ENCODE measurements at regions not wholly inside any gene's neighbourhood (a gene's known extent, or its start where the extent isn't known, plus 50 kb on each side); places are given as distances from the start of the nearest gene placed in this dataset.

- Histone ChIP-seq H3K4me1 (no peaks in the 10 kb centered on the region), H3K27me3 (no peaks in the 10 kb centered on the region), H3K9me3 (no peaks in the 10 kb centered on the region), H3K4me3 (no peak overlapping the region), H3K36me3 (no peaks in the 10 kb centered on the region), H3K27ac (no peak overlapping the region)
- intact Hi-C loops (cut with DNase I; ENCODE audit: low total_unique reads): no loop called here
- TF ChIP-seq POLR2A (IDR thresholded peaks at IDR 0.05) (no peak), CTCF (IDR thresholded peaks at IDR 0.05) (no peak)
- no peak for DNase-seq
Measured at GRCh38 chr6:134531188-134531551, 213.3 kb upstream of the SGK1 start.

DNA sequence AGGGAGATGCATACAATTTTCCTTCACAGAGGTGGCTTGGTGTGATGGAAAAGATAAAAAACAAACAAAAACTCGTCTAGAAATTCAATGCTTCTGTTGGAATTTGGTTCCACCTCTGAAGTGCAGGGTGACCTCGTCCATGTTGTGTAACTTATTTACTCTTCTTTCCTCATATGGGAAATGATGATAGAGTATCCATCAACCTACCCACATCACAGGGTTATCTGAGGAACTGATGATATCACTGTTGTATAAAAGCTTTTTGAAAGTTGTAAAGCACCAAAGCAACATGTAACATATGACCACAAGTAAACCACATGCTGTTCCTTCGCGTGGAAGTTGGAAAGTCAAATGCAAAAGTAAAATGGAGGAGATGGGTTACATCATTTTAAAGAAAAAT, 212.0 kb upstream of the SGK1 start:
- intact Hi-C loops (cut with DNase I; ENCODE audit: low total_unique reads): no loop called here
- Histone ChIP-seq H3K36me3 (no peaks in the 10 kb centered on the region), H3K4me1 (no peaks in the 10 kb centered on the region), H3K4me3 (no peak overlapping the region), H3K27me3 (no peaks in the 10 kb centered on the region), H3K27ac (no peak overlapping the region), H3K9me3 (no peaks in the 10 kb centered on the region)
- no peak for DNase-seq
- no peak for TF ChIP-seq POLR2A (IDR thresholded peaks at IDR 0.05)
- TF ChIP-seq CTCF (IDR thresholded peaks at IDR 0.05): no peak

DNA sequence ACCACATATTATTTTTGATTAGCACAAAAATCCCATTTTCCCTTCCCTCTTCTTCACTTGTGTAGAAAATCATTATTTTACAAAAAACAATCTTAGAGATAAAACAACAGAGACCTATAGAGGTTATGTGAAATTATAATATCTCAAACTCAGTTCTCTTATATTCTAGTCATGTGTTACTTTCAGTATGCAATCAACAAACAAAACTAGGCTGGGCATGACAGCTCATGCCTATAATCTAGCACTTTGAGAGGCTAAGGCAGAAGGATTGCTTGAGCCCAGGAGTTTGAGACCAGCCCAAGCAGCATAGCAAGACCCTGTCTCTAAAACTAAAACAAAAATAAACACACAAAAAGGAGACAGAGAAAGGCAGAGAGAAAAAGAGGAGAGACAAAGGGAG, 211.4 kb upstream of the SGK1 start:
- intact Hi-C loops (cut with DNase I; ENCODE audit: low total_unique reads): no loop called here
- Histone ChIP-seq H3K4me3 (no peak overlapping the region), H3K4me1 (no peaks in the 10 kb centered on the region), H3K36me3 (no peaks in the 10 kb centered on the region), H3K9me3 (no peaks in the 10 kb centered on the region), H3K27ac (no peak overlapping the region), H3K27me3 (no peaks in the 10 kb centered on the region)
- TF ChIP-seq POLR2A (IDR thresholded peaks at IDR 0.05) (no peak), CTCF (IDR thresholded peaks at IDR 0.05) (no peak)
- DNase-seq: no peak

- TF ChIP-seq CTCF (IDR thresholded peaks at IDR 0.05) (no peak), POLR2A (IDR thresholded peaks at IDR 0.05) (no peak)
- Histone ChIP-seq H3K4me3 (no peak overlapping the region), H3K4me1 (no peaks in the 10 kb centered on the region), H3K27me3 (no peaks in the 10 kb centered on the region), H3K36me3 (no peaks in the 10 kb centered on the region), H3K9me3 (no peaks in the 10 kb centered on the region), H3K27ac (no peak overlapping the region)
- DNase-seq: no peak
- intact Hi-C loops (cut with DNase I; ENCODE audit: low total_unique reads): no loop called here
Measured at GRCh38 chr6:134527108-134527787, 209.3 kb upstream of the SGK1 start.

DNA sequence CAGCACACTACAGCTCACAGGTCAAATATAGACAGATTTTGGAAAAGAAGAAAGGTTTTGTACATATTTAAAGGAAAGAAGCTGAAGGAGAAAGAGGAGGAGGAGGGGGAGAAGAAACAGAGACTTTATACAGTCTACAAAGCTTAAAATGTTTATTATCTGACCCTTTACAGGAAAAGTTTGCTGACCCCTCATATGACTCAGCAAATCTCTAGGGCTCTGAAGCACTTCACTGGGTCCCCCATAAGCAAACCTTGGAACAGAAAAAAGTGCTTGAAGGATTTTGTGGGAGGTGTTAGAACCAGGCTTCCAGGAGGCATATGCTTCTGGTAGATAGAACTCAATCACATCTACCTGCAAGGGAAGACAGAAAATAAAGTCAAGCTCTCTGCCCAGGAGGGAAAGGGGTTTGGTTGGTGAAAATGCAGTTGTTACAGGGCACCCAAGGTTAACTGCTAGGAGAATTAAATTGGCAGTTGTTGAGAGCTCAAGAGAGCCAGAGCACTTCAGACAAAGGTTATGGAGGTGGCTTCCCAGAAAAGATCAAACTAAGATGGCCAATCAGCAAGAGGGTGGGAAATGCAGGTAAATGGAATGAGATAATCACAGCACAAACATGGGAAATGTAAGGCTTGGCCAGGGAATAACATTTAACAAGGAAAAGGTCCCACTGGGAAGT, 207.4 kb upstream of the SGK1 start:
- Histone ChIP-seq H3K4me3 (no peak overlapping the region), H3K4me1 (no peaks in the 10 kb centered on the region), H3K9me3 (no peaks in the 10 kb centered on the region), H3K27ac (no peak overlapping the region), H3K27me3 (no peaks in the 10 kb centered on the region), H3K36me3 (no peaks in the 10 kb centered on the region)
- intact Hi-C loops (cut with DNase I; ENCODE audit: low total_unique reads): no loop called here
- TF ChIP-seq CTCF (IDR thresholded peaks at IDR 0.05) (no peak), POLR2A (IDR thresholded peaks at IDR 0.05) (no peak)
- DNase-seq: no peak

Measured in uterus (tissue), 3 donors.